GM03348 (cell line): ENCODE measurements at regions not wholly inside any gene's neighbourhood (a gene's known extent, or its start where the extent isn't known, plus 50 kb on each side); places are given as distances from the start of the nearest gene placed in this dataset.

Experiments used
- DNase-seq: peaks from one replicate; pipeline ENCODE4 v3.0.0; 2012; ENCODE audit warnings: low spot score

GRCh38 chr10:91335147-91335546 lies 75.0 kb upstream of the HECTD2 start:
- no peak for DNase-seq

- DNase-seq: no peak
Observed at GRCh38 chr10:91339729-91340128, 70.4 kb upstream of the HECTD2 start.

- DNase-seq: peak; percentile 89
Observed at GRCh38 chr10:91340613-91341362, 69.4 kb upstream of the HECTD2 start.

- no peak for DNase-seq
Observed at GRCh38 chr10:91341686-91342085, 68.5 kb upstream of the HECTD2 start.

GRCh38 chr10:91343010-91343409 lies 67.1 kb upstream of the HECTD2 start:
- no peak for DNase-seq

GRCh38 chr10:91344117-91344856 lies 65.9 kb upstream of the HECTD2 start:
- no peak for DNase-seq

- DNase-seq: no peak
Observed at GRCh38 chr10:91345716-91346115, 64.4 kb upstream of the HECTD2 start.

GRCh38 chr10:91347529-91347928 lies 62.6 kb upstream of the HECTD2 start:
- no peak for DNase-seq

- peak; percentile 84 for DNase-seq
Observed at GRCh38 chr10:91349381-91349780, 60.8 kb upstream of the HECTD2 start.

GRCh38 chr10:91350651-91351081 lies 59.5 kb upstream of the HECTD2 start:
- no peak for DNase-seq

- DNase-seq: no peak
Observed at GRCh38 chr10:91352760-91353159, 57.4 kb upstream of the HECTD2 start.

- DNase-seq: no peak
Observed at GRCh38 chr10:91354166-91355075, 55.7 kb upstream of the HECTD2 start.

- DNase-seq: no peak
Observed at GRCh38 chr10:91355998-91356397, 54.1 kb upstream of the HECTD2 start.

- no peak for DNase-seq
Observed at GRCh38 chr10:91357497-91357896, 52.6 kb upstream of the HECTD2 start.
